ENCODE measurements at regions not wholly inside any gene's neighbourhood (a gene's known extent, or its start where the extent isn't known, plus 50 kb on each side); places are given as distances from the start of the nearest gene placed in this dataset.
"Not testable (repeated sequence)": the region's sequence is repeated elsewhere in the genome, so short reads cannot be mapped to it uniquely, and the experiment has no call there.

GRCh38 chr1:37380546-37380945 is 93.8 kb upstream of the ZC3H12A start:
- DNase-seq (ENCODE audit: low read depth, low spot score) = not testable (repeated sequence)

DNA sequence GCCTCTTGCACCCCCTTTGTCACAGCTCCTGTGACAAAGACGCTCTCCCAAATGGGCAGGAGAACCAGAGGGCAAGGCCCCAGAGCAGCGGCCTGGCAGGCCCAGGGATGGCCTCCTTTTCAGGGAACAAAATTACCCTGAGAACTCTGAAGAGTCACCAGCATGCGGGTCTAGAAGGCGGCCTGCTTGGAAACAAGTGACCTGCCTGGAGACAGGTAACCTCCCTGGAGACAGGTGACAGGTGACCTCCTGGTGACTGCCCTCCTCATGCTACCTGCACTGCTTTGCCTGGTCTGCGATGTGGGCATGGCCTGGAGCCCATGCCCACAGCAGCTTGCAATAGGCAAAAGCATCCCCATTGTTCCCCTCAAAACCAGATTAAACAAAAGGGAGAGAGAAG is 86.5 kb upstream of the ZC3H12A start:
- DNase-seq (ENCODE audit: low read depth, low spot score) = no peak

GRCh38 chr1:37389327-37389726 is 85.1 kb upstream of the ZC3H12A start:
- DNase-seq (ENCODE audit: low read depth, low spot score) = no peak

GRCh38 chr1:37391211-37392011 is 83.0 kb upstream of the ZC3H12A start:
- DNase-seq (ENCODE audit: low read depth, low spot score) = no peak

- DNase-seq (ENCODE audit: low read depth, low spot score) = no peak
These were observed 82.3 kb upstream of the ZC3H12A start for GRCh38 chr1:37392051-37392450.

GRCh38 chr1:37393173-37394120 is 80.9 kb upstream of the ZC3H12A start:
- no peak for DNase-seq (ENCODE audit: low read depth, low spot score)

GRCh38 chr1:37394574-37395464 is 79.6 kb upstream of the ZC3H12A start:
- no peak for DNase-seq (ENCODE audit: low read depth, low spot score)

GRCh38 chr1:37398096-37398495 is 76.3 kb upstream of the ZC3H12A start:
- DNase-seq (ENCODE audit: low read depth, low spot score) = no peak

- DNase-seq (ENCODE audit: low read depth, low spot score) = no peak
These were observed 75.2 kb upstream of the ZC3H12A start for GRCh38 chr1:37399205-37399604.

DNA sequence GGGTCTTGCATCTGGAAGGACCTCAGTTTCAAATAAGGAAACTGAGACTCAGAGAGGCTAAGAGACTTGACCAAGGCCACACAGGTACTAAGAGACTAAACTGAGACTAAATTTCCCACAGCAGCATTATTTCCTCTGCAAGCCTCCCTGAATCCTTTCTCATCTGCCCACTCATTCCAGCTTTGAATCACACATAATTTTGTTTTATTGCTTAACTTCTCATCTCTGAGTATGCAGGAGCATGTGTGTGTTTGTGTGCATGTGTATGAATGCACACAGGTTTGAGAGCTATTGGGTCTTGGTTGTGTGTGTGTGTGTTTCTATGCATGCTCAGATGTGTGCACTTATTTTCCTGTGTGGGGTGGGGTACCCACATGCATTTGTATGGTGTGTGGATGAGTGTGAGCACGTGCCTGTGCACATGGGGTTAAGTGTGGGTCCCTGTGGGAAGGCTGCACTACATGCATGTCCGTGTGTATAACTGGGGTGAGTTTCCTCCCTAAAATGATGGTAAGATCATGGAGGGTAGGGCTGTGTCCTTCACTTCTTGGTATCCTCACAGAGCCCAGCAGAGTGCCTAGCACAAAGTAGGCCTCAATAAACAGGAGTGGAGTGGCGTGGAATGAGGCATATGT is 74.4 kb upstream of the ZC3H12A start:
- DNase-seq (ENCODE audit: low read depth, low spot score) = no peak

DNA sequence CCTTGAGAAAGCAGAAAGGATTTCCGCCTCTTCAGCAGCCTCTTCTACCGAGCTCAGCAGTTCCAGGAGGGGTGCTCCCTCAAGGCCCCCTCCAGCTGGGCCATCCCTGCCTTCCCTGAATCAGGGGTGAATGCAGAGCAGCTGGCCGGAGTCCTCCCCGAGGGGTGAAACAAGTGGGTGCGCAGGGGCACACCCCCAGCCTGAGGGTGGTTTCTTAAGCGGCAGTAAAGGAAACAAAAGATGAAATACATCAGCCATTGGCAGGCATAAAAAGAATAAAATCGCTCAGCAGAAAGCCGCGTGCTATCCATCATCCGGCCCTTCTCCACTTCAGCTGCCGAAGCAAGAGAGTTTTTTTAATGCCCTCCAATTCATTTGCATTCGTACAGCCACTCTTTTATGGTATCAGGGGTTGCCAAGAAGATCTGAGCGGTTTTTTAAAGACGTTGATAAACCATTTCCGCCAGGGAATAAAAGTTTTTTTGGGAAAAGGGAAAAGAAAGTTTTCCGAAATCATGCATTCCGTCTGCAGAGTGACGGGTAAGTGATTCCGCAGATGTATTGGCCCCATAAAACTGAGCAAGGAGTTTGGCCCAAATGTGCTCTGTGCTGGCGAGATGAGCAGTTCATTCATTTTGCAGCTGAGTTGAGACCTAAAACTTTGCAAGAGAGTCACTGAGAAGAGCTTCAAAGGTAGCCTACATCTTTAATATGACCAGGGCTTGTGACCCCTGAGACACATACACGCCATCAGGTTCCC is 73.7 kb upstream of the ZC3H12A start:
- DNase-seq (ENCODE audit: low read depth, low spot score) = no peak

DNA sequence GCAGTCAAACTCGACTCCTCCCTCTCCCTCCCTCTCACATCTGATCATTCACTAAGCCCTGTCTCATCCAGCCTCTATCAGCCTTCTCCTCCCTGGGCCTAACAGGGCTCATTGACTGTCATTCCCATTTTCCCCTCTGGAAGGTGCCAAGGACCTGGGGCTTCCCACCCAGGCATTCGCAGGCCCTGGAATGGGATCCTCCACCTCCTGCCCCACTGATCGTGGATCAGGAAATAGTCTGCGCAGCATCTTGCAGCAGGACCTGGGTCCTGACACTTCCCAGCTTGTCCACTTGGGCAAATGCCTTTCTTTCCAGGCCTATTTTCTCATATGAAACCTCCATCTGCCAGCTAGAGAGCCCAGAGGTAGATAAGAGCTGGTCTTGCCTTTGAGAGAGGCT is 71.2 kb upstream of the ZC3H12A start:
- no peak for DNase-seq (ENCODE audit: low read depth, low spot score)

DNA sequence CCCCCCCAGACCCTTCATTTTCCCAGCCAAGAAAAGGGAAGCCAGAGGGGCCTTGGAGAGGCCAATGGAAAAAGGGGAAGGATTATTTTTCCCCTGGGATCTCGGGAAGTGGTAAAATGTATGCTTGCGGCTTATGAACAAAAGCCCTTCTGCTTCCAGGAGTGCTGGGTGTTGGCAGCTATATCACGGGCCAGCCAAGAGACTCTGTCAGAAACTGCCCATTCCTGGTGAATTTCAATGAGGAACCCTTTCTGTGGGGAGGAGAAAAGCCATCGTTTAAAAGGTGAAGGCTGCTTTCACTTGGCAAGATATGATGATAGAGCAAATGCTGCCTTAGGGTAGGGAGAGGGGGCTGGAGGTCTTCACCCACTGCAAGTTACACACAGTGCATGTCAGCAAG is 69.7 kb upstream of the ZC3H12A start:
- no peak for DNase-seq (ENCODE audit: low read depth, low spot score)

GRCh38 chr1:37410105-37410504 is 64.3 kb upstream of the ZC3H12A start:
- no peak for DNase-seq (ENCODE audit: low read depth, low spot score)

DNA sequence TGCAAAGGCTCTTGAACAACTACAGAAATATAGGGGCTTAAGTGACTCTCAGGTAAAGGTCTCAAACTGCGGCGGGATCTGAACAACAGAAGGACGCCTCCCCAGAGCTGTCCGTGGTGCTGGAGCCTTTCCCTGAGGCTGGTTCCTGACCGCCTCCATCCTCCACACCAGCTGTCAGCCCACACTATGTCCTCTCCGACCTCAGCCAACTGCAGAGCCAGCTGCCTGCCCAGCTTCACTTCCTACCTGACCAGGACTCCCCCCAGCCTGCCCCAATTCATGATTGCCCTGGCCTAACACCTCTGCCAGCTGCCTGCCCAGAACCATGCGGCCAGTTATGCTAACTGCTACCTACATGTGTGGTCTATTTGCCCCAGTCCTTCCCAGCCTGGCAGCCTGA is 63.6 kb upstream of the ZC3H12A start:
- peak; percentile 58 for DNase-seq (ENCODE audit: low read depth, low spot score)

DNA sequence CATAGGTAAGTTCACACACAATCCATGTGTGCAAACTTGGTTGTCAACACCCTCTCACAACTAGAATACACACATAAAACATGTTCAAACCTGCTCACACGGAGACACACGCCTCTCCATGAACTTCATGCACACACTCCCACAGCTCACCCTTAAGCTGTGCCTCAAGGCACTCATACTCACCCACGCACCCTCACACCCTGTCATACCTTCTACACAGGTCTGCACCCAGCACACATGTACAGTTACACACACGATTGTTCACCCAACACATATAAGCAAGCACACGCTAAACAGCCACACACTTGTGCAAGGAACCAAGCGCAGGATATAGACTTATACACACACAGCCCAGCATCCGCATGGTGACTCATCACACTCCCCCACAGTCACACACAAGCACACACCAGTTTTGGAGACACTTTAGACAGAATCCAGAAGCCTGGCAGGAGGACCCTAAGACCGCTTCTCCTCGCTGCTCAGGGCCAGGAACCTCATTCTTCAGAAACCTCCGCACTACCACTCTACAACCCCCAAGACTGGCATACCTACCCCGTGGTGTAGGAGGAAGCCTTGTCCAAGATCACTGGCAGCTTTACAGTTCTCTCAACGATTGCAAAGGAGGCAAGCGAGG is 58.7 kb upstream of the ZC3H12A start:
- no peak for DNase-seq (ENCODE audit: low read depth, low spot score)

GRCh38 chr1:37420456-37420855 is 53.9 kb upstream of the ZC3H12A start:
- no peak for DNase-seq (ENCODE audit: low read depth, low spot score)

GRCh38 chr1:37423810-37424209 is 50.6 kb upstream of the ZC3H12A start:
- DNase-seq (ENCODE audit: low read depth, low spot score) = no peak

DNA sequence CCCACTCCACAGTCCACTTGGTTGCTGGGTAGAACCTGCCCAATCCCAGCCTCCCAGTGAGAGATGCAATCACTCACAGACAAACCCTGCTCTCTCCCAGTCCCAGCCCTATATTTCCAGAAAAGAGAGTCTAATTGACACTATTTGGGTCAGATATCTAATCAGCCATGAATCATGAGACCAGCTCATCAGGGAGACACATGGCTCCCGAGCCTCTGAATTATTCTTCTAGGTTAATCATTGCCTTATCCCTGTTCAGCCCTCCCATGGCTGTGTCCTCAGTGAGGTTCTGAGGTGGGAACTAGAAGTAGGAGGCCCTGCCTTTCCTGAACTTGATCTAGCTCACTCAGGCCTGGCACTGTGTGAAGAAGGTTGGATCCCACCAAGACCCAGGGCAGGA is 49.9 kb upstream of the ZC3H12A start:
- no peak for DNase-seq (ENCODE audit: low read depth, low spot score)

Measured in astrocyte of the hippocampus (primary cell).